HT-29 (cell line): ENCODE measurements at regions not wholly inside any gene's neighbourhood (a gene's known extent, or its start where the extent isn't known, plus 50 kb on each side); places are given as distances from the start of the nearest gene placed in this dataset.

Source experiments
- DNase-seq: peaks from one replicate; pipeline ENCODE4 v3.0.0-alpha.2; 2015; ENCODE audit warnings: low spot score

GRCh38 chr5:74576941-74577456 is 63.5 kb downstream of the ENC1 start:
- DNase-seq, result peak; percentile 57

DNA sequence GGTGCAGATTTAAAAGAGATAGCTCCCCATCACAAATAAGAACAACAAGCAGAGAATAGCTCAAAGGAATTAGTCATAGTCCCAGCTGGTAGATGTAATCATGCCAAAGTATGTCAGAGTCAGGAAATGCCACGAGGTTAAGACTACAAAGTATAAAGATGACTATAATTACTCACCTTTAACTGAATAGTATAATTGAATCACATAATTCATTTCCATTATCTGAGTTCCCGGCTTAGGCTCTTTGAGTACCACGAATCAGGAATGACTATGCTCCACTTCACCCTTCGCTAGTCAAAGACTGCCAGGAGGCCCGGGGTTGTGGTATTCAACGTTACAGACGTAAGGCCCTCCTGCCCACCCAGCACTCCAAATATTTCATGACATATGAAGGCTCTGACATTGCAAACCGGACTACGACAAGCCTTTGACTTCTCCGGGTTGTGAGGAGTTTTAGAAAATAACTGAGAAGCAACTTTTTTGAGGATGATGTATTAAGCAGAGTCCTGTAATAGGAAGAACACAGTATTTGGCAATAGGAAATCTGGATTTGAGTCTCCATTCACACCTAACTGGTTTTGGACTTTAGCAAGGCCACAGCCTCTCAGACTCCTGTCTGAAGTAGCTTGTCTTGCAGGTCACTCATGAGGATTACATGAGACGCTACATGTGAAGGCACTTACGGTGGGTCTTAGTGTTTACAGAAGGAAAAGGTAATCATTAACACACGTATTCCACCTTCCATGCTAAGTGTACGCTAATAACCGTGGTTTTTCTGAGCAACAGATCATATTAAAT is 64.6 kb downstream of the ENC1 start:
- DNase-seq, result peak; percentile 80

- DNase-seq, result no peak
Measured at GRCh38 chr5:74570250-74570649, 70.3 kb downstream of the ENC1 start.

GRCh38 chr5:74567411-74567995 is 73.0 kb downstream of the ENC1 start:
- peak; percentile 81 for DNase-seq

GRCh38 chr5:74562122-74562521 is 78.4 kb downstream of the ENC1 start:
- DNase-seq, result no peak

DNA sequence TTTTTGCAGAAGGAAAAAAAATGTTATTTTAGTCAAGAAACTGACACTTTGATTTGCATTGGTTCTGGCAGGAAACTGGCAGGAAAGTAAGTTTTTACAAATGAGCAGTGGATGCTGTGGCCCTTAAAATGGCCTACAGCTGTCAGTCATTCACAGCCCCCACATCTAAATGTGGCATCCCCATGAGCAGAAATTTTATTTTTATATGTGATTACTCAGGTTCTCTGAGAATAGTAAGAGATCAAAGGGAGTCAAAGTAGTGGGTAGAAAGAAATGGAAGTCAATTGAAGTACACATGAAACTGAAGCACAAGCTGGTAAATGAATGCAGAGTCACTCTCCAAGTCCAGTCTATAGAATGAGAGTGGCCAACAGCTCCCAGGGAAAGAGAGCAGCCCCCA is 80.3 kb downstream of the ENC1 start:
- DNase-seq, result no peak

DNA sequence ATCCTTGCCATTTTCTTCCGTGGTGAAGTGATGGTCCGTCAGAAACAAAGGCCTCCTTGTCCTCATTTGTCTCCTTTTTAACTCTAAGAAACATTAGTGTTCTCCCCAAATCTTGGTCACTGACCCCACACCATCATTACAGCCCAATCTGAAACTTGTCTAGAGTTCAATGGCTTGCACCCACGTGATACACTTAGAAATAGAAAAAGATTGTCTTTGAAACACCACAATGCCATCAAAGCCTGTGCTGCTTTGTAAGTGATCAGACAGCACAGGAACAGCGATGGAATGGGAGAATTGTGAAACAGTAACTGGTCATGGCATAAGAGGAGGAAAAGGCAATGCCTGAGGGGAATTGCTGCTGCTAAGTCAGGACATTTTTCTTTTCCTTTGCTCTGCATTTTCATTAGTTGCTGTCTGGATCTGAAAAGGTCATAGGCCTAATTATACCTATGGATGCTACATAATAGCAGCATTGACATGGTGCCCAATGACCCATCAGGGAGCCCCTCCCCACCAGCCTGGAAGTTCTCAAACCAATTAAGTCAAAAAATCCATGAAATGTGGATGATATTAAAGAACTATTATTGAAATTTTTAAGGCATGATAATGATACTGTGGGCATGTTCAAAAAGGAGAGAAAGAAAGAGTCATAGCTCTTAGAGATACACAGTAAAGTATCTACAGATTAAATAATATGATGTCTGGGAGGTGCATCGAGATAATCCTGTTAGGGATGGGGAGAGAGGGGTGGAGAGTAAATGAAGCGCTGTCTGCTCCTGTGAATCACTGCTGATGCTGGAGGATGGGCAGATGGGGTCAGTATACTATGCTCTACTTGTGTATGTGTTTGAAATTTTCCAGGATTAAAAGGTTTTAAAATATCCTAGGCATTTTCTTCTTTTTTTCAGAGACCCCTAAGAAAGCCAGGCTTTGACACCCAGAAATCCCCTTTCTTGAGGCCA is 83.6 kb downstream of the ENC1 start:
- DNase-seq, result no peak

GRCh38 chr5:74556006-74556405 is 84.5 kb downstream of the ENC1 start:
- DNase-seq, result no peak

GRCh38 chr5:74552101-74552500 is 88.4 kb downstream of the ENC1 start:
- no peak for DNase-seq

DNA sequence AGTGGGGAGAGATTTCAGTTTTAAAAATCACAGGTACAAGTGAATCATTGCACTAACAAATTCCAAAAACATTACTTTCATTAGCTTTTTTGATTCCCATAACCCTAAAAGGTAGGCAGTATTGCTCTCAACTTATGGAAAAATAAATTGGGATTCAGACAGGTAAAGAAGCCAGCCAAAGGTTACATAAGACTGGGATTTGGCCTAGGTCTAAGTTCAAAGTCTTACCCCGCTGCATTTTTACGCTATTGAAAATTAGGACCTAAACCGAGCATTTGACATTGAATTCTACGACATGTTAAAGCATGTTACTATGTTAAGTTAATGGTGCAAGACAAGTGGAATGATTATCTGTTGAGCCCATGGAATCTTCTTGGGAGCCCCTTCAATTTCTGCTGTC is 89.6 kb downstream of the ENC1 start:
- no peak for DNase-seq

DNA sequence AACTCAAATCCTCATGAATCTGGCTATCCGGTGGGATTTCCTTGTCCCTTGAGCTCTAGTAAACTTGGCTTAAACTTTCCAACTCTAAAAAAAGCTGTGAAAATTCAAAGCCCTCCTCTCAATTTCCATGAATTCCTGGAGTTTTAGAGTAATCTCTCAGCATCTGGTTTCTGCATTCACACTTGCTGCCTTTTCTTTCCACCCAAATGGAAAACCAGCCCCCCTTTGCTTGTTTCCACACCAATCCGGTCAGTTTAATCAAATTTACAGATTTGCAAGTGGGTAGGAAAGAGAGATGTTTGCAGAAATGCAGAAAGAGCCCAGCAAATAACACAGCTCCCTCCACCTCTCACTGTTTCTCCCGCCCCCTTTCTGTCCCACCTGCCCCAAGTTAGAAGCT is 91.1 kb downstream of the ENC1 start:
- no peak for DNase-seq

GRCh38 chr5:74546796-74547195 is 93.7 kb downstream of the ENC1 start:
- DNase-seq, result no peak

DNA sequence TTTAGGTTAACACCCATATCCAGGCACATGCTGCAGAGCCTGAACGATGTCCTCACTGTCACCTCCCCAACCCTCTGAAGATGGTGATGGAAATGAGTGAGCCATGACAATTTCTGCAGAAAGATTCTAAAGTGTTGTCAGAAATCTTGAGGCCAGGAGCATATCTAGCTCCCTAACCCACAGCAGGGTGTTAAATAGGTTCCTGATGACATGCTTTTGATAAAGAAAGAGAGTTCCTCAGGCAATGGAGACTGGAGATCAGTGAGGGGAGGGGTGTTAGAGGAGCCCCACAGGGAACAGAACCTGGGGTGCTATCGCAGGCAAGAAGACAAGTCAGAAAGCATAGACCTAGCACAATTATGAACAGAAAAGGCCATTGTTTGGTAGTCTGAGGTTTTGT is 95.7 kb downstream of the ENC1 start:
- no peak for DNase-seq

- DNase-seq, result peak; percentile 75
Measured at GRCh38 chr5:74543162-74543995, 97.1 kb downstream of the ENC1 start.

DNA sequence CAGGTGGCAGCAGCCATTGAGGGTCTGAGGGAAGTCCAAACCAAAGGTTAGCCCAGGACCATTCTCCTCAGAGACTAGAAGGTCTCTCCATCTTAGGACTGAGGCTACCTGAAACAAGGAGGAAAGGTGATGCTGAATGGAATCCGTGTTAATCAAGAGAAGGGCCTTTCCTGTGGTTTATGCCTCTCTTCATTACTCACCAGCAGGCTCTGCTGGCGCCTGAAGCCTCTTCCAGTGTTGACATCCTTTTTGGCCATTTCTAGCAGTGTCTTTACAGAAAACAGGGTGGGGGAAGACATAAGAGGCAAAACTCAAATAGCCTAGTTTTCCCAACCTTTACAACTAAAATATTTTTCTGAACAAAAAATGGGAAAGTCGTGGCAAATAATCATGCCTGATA is 98.0 kb downstream of the ENC1 start:
- DNase-seq, result peak; percentile 17

DNA sequence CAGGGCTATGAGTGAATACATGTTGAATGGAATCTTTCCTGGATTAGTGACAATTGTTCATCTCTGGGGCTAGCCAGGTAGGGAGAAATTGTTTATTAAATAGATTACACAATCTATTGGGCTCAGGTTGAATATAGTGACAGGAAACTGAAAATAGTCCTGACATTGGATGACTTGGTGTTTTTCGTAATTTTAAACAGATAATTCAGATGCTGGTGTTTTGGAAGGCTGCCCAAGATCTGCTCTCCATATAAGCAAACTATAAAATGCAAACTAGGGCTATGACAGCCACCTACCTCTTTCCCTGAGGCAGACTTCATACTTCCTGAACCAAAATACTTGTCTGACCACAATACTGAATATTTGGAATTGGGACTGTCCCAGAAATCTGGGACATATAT is 99.1 kb downstream of the ENC1 start:
- DNase-seq, result no peak

DNA sequence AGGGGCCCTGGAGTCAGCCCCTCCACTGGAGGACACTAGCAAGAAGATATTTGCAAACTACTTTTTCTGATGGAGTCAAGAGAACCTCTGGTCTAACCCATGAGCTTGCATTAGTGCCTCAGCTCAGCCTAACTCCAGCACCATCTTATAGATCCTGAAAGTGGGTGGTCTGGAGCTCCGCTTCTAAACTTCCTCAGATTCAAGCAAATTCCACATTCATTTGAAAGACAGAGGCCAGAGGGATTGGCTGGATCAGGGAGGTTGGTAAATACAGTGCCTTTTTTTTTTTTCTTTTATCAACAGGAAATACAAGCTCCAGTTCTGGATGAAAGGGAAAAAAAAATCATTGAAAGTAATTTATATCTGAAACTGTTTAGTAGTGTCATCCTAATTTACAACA is 99.9 kb downstream of the ENC1 start:
- no peak for DNase-seq

DNA sequence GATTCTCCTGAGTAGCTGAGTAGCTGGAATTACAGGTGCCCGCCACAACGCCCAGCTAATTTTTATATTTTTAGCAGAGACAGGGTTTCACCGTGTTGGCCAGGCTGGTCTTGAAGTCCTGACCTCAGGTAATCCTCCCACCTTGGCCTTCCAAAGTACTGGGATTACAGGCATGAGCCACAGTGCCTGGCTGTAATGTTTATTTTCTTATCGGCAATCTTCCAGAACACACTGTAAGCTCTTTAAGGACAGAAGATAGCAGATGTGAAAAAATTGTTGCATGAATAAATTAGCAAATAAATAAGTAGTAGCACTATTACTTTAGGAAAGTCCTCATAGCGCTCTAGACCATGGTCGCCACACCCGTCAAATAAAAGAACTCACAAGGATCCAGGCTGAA is 100.5 kb downstream of the ENC1 start:
- no peak for DNase-seq

DNA sequence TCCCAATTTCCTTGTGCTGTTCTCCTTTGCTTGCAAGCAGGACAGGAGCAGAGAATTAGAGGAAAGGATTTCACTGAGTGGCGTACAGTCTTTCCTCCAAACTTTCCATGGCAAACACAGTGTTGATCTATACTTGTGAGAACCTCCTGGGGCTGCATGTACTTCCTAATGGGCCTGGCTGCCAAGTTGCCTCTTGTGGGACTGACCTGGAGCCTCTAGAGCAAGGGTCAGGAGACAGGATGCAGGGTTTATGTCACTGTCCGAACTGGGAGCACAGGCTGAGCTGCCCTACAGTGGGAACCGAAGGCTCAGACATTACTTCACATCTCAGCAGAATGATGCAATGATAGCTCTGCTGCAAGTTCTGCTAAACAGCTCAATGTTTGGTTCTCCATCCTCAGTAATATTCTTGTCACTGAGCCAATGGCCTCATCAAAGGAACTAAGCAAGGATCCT is 102.3 kb downstream of the ENC1 start:
- DNase-seq, result peak; percentile 57

DNA sequence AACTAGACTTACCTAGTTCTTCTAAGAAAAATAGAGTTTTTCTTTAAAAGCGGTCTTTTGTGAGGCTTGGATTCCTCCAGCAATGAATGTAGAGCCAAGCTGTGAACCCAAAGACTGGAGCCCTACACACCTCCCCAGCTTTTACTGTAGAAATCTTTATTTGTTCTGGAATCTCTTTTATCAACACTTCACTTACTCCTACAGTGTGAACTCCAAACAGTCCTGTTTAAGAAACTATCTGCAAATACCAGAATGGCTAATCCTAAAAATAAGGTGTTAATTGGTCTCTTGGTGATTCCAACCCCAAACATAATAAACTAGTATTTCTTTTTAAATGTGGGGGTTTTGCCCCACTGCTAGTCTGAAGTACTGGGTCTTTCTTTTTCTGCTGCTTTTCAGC is 103.9 kb downstream of the ENC1 start:
- DNase-seq, result no peak

DNA sequence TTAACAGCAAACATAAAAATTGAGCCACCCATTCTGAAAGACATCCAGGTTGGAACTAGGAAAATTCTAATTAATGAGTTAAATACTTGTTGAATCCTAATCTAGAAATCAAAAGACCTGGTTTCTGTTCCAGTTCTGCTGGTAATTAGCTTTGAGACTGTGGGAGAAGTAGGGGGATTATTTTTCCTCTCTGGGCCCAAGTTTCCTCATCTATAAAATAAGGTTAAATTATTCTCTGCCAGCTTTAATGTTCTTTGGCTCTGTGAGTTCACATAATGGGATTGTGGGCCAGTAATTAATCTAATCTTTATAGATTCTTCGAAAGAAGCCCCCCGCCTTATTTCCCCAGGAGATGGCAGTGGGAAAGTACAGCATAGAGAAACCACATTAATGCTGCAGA is 104.6 kb downstream of the ENC1 start:
- no peak for DNase-seq
